DMS153 treated with DMSO at 0.1 percent for 48 hours (cell line): ENCODE measurements at regions not wholly inside any gene's neighbourhood (a gene's known extent, or its start where the extent isn't known, plus 50 kb on each side); places are given as distances from the start of the nearest gene placed in this dataset.

ENCODE experiments used
- DNase-seq: peaks from one replicate; lab custom pipeline; 2025; ENCODE audit not compliant: unreplicated experiment; lab: John Stamatoyannopoulos, UW

GRCh38 chr12:68449196-68449595 lies 117.0 kb upstream of the MDM1 start:
- DNase-seq = no peak

DNA sequence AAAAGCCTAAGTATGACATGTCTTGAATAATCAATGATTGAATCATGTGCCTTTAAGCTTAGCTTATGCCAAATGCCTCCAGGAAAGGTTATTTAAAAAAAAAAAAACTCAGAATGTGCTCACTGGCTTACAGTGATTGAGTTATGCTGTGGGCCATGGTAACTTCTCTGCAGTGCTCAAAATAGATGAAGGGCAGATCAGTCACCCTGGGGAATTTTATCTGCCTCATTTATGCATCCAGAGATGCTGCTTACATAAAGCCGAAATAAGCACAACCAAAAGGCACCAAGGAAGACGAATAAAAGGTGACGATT lies 118.7 kb upstream of the MDM1 start:
- no peak for DNase-seq

GRCh38 chr12:68451261-68452077 lies 119.3 kb upstream of the MDM1 start:
- DNase-seq = peak; percentile 27

- DNase-seq = no peak
Measured at GRCh38 chr12:68452078-68452715, 120.0 kb upstream of the MDM1 start.

- no peak for DNase-seq
Measured at GRCh38 chr12:68453278-68453677, 121.1 kb upstream of the MDM1 start.

DNA sequence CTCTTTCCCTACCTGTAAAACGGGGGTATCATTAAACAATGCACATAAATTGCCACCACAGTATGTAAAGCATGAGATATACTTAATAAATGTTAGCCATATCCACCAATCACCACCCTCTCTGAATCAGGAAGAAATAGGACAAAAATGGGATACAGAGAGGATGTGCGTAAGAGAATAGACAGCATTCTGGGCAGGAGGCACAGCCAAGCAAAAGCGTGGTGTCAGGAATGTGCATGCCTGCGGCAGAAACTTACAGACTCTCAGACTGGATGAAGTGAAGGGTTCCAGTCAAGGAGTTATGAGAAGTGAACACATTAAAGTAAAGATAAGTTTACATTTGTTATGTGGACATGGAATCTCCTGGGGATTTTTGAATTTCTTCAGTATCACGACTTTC lies 121.7 kb upstream of the MDM1 start:
- no peak for DNase-seq

GRCh38 chr12:68454892-68455291 lies 122.7 kb upstream of the MDM1 start:
- peak; percentile 37 for DNase-seq

DNA sequence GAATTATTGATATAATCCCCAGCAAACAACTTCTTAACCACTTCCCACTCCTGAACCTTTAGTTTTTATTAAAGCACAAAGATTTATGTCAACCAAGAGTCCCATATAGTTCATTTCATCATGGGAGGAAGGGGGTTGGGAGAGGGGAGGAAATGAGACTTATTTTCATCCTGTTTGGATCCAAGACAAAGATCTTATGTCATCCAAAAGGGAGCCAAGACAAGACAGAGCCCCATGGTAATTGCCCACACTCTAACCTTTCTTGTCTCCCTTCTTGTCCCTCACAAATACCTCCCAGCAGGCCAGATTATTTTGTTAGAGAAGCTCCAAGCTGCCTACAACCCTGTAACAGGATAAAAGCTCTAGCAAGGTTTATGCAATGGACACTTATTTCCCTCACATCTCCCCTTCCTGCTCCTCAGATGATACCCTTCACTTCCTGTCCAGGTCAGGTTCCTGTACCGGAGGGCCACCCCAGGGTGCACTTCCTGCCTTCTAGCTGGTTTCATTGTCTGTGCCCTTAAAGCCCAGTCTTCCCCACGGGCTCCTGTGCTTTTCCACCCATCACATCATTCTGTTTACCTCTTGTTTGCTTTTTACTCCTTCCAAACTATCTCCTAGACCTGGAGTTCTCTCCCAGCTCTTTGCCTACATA lies 123.7 kb upstream of the MDM1 start:
- no peak for DNase-seq

GRCh38 chr12:68458866-68459265 lies 126.7 kb upstream of the MDM1 start:
- no peak for DNase-seq

DNA sequence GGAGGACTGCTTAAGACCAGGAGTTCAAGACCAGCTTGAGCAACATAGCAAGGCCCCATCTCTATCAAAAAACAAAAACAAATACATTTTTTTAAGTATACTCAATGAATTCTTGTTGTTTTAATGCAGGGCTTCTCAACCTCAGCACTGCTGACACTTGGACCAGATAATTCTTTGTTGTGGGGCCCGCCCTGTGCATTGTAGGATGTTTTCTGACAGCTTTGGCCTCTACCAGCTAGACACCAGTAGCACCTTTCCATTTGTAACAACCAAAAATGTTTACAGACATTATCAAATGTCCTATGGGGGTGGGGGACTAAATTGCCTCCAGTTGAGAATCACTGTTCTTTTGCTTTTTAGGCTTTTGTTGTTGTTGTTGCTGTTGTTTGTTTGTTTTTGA lies 128.1 kb upstream of the MDM1 start:
- no peak for DNase-seq

GRCh38 chr12:68461645-68462044 lies 129.5 kb upstream of the MDM1 start:
- no peak for DNase-seq

GRCh38 chr12:68462803-68463202 lies 130.6 kb upstream of the MDM1 start:
- no peak for DNase-seq

DNA sequence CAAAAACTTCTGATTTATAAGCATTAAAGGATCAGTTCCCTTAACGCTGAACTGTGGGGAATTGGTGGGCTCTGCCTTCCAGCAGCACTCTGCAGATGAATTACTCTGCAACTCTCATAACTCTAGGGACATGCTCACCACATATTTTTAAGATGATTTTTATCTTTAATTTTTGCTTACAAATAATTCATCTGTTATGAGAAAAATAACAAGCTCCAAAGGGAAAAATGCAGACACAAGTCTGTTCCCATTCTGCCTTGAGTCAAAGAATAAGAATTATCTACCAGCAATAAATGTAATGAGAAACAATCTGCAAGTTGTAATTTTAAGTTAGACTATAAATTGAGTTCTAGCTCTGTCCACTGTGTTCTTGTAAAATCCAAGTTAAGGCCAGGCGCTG lies 133.1 kb upstream of the MDM1 start:
- DNase-seq = no peak

- no peak for DNase-seq
Measured at GRCh38 chr12:68467514-68467913, 135.4 kb upstream of the MDM1 start.

GRCh38 chr12:68468036-68468435 lies 135.9 kb upstream of the MDM1 start:
- no peak for DNase-seq

DNA sequence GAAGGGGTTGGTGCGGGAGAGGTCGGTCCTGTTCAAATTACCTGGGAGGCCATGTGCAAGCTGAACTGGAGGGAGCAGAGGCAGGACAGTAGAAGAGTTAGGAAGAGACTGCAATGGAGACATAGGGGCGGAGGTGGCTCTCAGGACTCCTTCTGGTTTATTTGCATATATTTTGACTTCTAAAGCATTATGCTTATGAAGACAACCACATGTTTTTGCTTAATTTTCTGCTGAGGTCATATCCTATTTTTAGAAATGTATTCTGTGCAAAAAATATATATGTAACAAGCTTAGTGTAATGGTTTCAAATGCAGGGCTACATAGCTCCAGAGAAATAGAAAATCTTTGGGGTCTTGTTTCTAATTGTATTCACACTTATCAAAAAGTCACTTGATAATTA lies 137.0 kb upstream of the MDM1 start:
- DNase-seq = no peak

- DNase-seq = no peak
Measured at GRCh38 chr12:68470664-68471328, 138.6 kb upstream of the MDM1 start.

- no peak for DNase-seq
Measured at GRCh38 chr12:68474467-68475204, 136.1 kb upstream of the RAP1B start.

GRCh38 chr12:68476794-68477193 lies 133.9 kb upstream of the RAP1B start:
- no peak for DNase-seq

DNA sequence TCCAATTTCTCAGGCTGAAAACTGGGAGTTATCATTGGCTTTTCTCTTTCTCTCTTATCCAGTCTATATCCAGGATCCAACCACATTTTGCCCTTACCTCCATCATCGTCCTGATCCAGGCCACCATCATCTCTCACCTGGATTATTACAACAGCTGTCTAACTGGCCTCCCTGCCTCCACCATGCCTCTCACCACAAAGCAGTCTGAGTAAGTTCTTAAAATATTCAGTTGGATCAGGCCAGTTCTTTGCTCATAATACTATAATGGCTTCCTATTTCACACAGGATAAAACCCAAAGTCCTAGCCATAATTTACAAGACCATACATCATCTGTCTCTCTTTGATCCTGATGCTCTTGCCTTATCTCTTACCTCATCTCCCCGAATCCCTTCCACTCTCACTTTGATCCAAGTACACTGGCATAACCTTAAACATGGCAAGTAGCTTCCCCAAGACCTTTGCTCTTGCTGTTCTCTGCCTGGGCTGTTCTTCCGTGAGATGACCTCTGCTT lies 133.4 kb upstream of the RAP1B start:
- no peak for DNase-seq

DNA sequence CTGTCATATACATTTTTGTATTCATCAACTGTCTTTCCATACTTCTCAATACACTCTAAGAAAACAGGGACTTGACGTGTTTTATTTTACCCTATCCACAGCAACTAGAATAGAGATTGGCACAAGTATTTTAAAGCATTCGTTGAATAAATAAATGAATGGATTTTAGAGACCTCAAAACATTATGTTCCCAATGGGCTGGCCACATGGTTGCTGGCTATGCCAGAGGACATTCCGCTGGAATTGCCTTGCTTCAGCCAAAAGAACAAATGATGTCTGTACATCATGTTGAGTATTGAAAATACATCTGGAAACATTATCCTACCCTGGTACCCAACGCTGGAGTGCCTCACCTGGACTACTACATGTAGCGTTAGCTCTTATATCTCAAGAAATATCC lies 132.8 kb upstream of the RAP1B start:
- DNase-seq = no peak
